IgD-negative memory B cell (primary cell): ENCODE measurements at regions not wholly inside any gene's neighbourhood (a gene's known extent, or its start where the extent isn't known, plus 50 kb on each side); places are given as distances from the start of the nearest gene placed in this dataset.
"Not testable (repeated sequence)": the region's sequence is repeated elsewhere in the genome, so short reads cannot be mapped to it uniquely, and the experiment has no call there.

Experiments
- H3K27ac Mint-ChIP-seq, 3 donors: one replicate each; pipeline ENCODE4 v1.8.0; 2020 to 2022; ENCODE audit warnings: mild to moderate bottlenecking in 3 of 3, mixed read lengths in 3 of 3, moderate library complexity in 1 of 3
- H3K27me3 Mint-ChIP-seq: one replicate; pipeline ENCODE4 v1.8.0; 2021; ENCODE audit warnings: mixed read lengths
- H3K36me3 Mint-ChIP-seq: one replicate; pipeline ENCODE4 v1.8.0; 2020; ENCODE audit warnings: mild to moderate bottlenecking, mixed read lengths
- H3K4me1 Mint-ChIP-seq, 3 donors: one replicate each; pipeline ENCODE4 v1.8.0; 2020 to 2022; ENCODE audit warnings: mixed read lengths in 3 of 3, mild to moderate bottlenecking in 1 of 3
- H3K4me3 Mint-ChIP-seq, 4 donors: one replicate each; pipeline ENCODE4 v1.8.0; 2020 to 2022; ENCODE audit warnings: mild to moderate bottlenecking in 4 of 4, mixed read lengths in 4 of 4, moderate library complexity in 3 of 4
- H3K9me3 Mint-ChIP-seq, 3 donors: one replicate each; pipeline ENCODE4 v1.8.0; 2020 to 2021; ENCODE audit warnings: mixed read lengths in 3 of 3, mild to moderate bottlenecking in 1 of 3

DNA sequence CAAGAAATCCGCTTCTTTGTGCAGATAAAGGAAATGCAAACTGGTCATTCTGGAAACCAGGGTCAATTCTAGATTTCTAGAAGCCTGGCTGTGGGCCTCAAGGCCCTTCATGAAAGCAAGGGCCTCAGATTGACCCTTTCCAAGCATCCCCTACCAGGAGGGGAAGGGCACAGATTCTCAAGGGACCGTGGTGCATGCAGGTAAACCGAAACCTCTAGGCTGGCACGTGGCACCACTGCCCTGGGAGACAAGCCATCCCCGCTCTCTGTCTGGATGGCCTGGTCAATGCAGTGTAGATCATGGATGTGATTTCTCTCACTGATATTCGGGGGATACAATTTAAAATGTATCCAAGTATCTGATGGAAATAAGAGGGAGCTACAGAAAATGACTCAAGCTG, 69.4 kb downstream of the TOMM20 start:
- no peaks in the 10 kb centered on the region for H3K27me3 Mint-ChIP-seq
- H3K4me3 Mint-ChIP-seq = no peak overlapping the region
- H3K9me3 Mint-ChIP-seq = peaks cover 0 to 1% (median 0%) of the 10 kb centered on the region in 3 donors
- H3K36me3 Mint-ChIP-seq = peaks cover 1% of the 10 kb centered on the region
- H3K4me1 Mint-ChIP-seq = peaks cover 3 to 22% (median 10%) of the 10 kb centered on the region in 3 donors
- no peak overlapping the region for H3K27ac Mint-ChIP-seq

DNA sequence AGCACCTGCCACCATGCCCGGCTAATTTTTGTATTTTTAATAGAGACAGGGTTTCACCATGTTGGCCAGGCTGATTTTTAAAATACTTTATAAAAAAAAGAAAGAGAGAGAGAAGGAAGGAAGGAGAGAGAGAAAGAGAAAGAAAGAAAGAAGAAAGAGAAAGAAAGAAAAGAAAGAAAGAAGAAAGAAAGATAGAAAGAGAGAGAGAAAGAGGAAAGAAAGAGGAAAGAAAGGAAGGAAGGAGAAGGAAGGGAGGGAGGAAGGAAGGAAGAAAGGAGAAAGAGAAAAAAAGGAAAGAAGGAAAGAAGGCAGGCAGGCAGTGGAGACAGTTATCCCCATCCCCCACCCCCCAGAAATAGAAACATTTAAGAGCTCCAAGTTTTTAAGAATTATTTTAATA, 69.9 kb downstream of the TOMM20 start:
- H3K9me3 Mint-ChIP-seq = peaks cover 0 to 1% (median 0%) of the 10 kb centered on the region in 3 donors
- H3K4me3 Mint-ChIP-seq = no peak overlapping the region
- H3K27me3 Mint-ChIP-seq = no peaks in the 10 kb centered on the region
- H3K36me3 Mint-ChIP-seq = peaks cover 1% of the 10 kb centered on the region
- H3K4me1 Mint-ChIP-seq = peaks cover 3 to 22% (median 10%) of the 10 kb centered on the region in 3 donors
- H3K27ac Mint-ChIP-seq = no peak overlapping the region

DNA sequence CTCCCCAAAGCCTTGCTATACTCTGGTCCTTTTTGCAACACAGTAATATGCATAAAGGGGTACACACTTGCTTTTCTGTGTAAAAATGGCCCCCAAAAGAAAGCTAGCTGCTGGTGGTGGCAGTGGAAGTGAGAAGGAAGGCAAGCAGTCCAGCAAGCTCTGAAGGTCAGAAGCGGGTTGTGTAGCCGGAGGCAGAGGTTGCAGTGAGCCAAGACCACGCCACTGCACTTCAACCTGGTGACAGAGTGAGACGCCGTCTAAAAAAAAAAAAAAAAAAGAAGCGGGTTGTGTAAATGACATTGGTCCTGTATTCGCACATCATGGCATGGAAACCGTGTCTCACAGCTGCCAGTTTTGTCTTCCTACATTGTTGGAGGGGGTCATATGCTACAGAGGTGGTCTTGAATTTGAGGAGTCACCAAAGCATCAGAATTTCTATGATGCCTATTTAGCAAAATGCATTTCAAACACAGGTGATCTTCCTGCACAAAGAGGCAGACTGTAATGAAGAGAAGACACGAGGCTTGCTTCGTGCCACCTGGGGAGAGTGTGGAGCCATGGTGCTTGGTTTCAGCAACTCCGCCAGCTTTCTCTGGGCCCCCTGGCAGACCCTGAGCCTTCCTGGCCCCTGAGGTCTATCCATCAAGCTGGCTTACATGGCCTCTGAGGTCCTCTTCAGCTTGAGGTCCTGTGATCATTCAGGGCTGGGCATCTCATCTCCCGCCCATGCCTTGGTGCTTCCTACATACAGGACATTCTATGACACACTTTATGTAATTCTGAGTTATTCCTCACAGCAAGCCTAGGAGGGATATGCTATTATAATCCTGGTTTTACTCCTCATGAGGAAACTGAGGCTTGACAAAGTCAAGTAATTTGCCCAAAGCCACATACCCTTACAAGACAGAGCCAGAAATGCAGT, 71.0 kb downstream of the TOMM20 start:
- H3K4me1 Mint-ChIP-seq = peaks cover 0 to 16% (median 10%) of the 10 kb centered on the region in 3 donors
- H3K36me3 Mint-ChIP-seq = peaks cover 1% of the 10 kb centered on the region
- peak overlapping the region in 1 of 3 donors; percentile 41 for H3K27ac Mint-ChIP-seq
- no peaks in the 10 kb centered on the region for H3K27me3 Mint-ChIP-seq
- H3K9me3 Mint-ChIP-seq = no peaks in the 10 kb centered on the region
- no peak overlapping the region for H3K4me3 Mint-ChIP-seq

DNA sequence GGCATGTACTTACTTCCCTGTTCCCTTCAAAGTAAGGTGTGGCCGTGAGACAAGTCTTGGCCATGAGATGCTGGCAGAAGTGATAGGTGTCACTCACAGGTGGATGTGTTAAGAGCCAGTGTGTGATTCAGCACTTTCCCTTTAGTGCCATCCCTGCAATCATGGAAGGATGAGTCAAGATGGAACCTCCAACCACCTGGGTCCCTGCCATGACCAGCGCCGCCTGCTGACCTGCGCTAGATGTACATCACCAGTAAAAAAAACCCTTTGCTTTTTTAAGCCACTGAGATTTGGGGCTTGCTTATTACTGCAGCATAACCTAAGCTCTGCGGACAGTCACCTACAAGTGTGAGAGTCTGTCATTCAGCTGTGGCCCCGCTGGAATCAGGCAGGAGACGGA, 71.7 kb downstream of the TOMM20 start:
- no peak overlapping the region for H3K27ac Mint-ChIP-seq
- peaks cover 2 to 18% (median 10%) of the 10 kb centered on the region in 3 donors for H3K4me1 Mint-ChIP-seq
- no peak overlapping the region for H3K4me3 Mint-ChIP-seq
- H3K9me3 Mint-ChIP-seq = no peaks in the 10 kb centered on the region
- no peaks in the 10 kb centered on the region for H3K27me3 Mint-ChIP-seq
- H3K36me3 Mint-ChIP-seq = peaks cover 1% of the 10 kb centered on the region

DNA sequence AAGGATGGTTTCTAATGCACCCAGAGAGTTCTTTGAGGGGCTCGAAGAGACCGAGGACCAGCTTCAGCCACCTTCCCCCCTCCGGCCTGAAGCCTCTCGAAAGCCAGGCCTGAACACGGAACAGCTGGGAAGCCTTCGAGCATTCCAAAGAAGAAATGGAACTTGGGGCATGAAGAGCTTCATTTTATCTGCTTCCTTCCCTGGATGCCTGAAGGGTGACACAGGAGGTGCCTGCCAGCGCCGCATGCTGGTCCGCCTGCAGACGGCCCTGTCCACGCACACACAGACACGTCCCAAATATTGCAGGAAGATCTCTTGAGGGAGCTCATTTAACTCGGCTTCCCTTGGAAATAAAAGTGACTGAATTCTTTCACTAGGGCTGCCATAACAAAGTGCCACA, 73.7 kb downstream of the TOMM20 start:
- Mint-ChIP-seq H3K27me3 (no peaks in the 10 kb centered on the region), H3K4me3 (no peak overlapping the region), H3K27ac (no peak overlapping the region), H3K9me3 (no peaks in the 10 kb centered on the region), H3K36me3 (peaks cover 1% of the 10 kb centered on the region), H3K4me1 (peaks cover 0 to 6% (median 5%) of the 10 kb centered on the region in 3 donors)

DNA sequence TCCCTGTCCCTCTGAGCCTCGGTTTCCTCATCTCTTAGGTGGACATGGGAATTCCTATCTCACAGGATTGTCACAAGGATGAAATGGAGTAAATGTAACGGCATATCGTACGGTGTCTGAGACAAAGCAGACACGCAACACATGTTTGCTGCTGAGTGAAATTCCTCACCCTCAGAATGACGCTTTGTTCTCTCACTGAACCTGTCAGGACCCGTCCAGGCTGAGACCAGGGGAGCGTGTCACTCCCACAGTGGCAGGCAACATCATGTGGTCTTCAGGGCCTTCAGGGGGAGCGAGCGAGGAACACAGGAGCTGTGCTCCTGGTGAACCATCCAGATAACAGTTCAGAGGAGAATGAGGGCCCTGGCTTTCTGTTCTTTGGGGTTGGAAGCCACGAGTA, 74.2 kb downstream of the TOMM20 start:
- peak overlapping the region in 1 of 3 donors; percentile 52 for H3K27ac Mint-ChIP-seq
- peaks cover 1% of the 10 kb centered on the region for H3K36me3 Mint-ChIP-seq
- no peaks in the 10 kb centered on the region for H3K27me3 Mint-ChIP-seq
- H3K4me3 Mint-ChIP-seq = no peak overlapping the region
- no peaks in the 10 kb centered on the region for H3K9me3 Mint-ChIP-seq
- H3K4me1 Mint-ChIP-seq = peaks cover 0 to 8% (median 7%) of the 10 kb centered on the region in 3 donors

DNA sequence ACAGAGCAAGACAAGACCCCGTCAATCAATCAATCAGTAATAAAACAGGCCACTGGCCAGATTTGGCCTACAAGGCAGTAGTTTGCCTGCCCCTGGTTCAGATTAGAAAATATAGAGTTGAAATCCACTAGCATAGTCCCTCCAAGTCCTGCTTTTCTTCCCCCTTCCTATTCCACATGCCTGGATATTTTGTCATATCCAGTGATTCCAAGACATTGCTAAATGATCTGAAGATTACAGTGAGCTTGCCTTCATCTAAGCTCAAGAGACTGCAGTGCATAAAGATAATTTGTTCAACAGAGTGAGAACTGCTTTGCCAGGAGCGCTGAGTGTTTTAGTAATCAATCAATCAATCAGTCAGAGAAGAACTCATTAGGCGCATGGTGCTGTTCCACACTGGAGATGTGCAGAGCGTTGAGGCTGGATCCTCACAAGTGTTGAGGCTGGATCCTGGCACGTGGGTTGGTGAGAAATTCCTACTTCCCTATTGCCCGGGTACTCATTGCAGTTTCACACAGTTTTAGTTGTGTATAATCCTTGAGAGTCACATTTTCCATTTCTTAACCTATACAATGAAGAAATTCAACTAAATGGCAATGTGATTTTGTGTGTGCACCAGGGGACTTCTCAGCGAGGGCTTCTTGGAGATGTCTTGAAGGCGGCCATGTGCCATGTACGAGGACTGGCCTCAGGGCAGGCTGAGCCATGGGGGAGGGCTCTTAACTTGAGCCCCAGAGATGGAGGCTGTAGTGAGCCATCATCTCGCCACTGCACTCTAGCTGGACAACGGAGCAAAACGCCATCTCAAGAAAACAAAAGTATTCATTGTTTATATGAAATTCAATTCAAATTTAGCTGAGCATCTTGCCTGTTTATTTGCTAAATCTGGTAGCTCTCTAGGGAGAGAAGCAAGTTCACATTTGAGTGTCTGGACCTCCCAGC, 76.3 kb downstream of the TOMM20 start:
- H3K4me3 Mint-ChIP-seq = no peak overlapping the region
- peaks cover 1% of the 10 kb centered on the region for H3K36me3 Mint-ChIP-seq
- H3K27ac Mint-ChIP-seq = no peak overlapping the region
- peaks cover 9 to 18% (median 16%) of the 10 kb centered on the region in 3 donors for H3K4me1 Mint-ChIP-seq
- no peaks in the 10 kb centered on the region for H3K27me3 Mint-ChIP-seq
- H3K9me3 Mint-ChIP-seq = no peaks in the 10 kb centered on the region

DNA sequence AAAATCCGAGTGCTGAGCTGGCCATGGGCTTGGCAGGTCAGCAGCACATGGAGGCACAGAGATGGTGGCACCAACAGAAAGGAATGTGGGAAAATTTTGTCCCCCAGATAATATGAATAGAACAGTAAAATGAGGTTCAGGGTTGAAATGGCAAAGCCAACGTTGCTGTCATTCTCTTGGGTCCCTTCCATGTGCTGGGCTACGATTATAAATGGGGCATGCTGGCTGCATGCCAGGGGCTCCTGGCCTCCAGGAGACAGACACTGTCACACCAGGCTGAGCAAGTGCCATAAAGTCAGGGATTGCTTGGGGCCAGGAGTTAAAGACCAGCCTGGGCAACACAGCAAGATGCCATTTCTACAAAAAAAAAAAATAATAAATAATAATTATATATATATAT, 77.1 kb downstream of the TOMM20 start:
- Mint-ChIP-seq H3K36me3 (no peaks in the 10 kb centered on the region), H3K9me3 (no peaks in the 10 kb centered on the region), H3K4me3 (no peak overlapping the region), H3K27me3 (no peaks in the 10 kb centered on the region), H3K4me1 (peaks cover 9 to 20% (median 18%) of the 10 kb centered on the region in 3 donors), H3K27ac (no peak overlapping the region)

DNA sequence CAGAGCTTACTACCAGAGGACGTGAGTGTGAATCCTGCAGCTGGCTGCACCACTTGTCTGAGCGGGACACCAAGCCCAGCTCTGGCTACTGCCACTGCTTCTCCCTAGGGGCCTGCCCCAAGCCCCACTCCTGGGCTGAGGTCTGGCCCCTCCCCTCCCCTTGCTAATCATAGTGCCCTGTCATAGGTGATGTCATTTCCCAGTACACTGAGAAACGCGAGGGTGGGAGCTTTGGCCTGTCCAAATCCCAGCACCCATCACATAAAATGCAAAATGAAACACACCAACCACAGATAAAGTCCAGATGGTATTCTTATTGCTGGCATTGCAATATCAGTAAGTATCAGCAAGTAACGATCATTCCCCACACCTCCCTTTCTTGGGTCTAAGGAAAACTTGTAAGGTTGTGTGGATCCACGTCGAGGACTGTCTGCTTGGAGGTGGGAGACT, 77.7 kb downstream of the TOMM20 start:
- Mint-ChIP-seq H3K36me3 (no peaks in the 10 kb centered on the region), H3K27ac (no peak overlapping the region), H3K9me3 (no peaks in the 10 kb centered on the region), H3K4me1 (peaks cover 9 to 21% (median 20%) of the 10 kb centered on the region in 3 donors), H3K4me3 (peak overlapping the region in 1 of 4 donors; percentile 27), H3K27me3 (no peaks in the 10 kb centered on the region)

DNA sequence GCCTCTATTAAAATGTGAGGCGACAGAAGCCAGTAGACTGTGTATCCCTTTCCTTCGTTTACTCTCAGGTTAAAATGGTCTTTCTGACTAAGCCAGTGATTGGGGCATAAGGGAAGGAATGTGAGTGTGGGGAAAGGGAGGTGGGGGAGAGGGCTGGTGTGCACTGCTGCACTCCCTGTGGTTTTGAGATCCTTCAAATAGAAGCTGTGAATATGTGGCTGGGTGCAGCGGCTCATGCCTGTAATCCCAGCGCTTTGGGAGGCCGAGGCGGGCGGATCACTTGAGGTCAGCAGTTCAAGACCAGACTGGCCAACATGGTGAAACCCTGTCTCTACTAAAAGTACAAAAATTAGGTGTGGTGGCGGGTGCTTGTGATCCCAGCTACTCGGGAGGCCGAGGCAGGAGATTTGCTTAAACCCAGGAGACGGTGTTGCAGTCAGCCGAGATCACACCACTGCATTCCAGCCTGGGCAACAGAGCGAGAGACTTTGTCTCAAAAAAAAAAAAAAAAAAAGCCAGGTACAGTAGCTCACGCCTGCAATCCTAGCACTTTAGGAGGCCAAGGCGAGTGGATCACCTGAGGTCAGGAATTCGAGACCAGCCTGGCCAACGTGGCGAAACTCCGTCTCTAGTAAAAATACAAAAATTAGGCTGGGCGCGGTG, 78.8 kb downstream of the TOMM20 start:
- not testable (repeated sequence) for H3K36me3 Mint-ChIP-seq, H3K27me3 Mint-ChIP-seq, H3K9me3 Mint-ChIP-seq, H3K27ac Mint-ChIP-seq
- Mint-ChIP-seq H3K4me1 (peaks cover 9 to 21% (median 20%) of the 10 kb centered on the region in 3 donors), H3K4me3 (peak overlapping the region in 2 of 4 donors; percentile 10 to 41)

DNA sequence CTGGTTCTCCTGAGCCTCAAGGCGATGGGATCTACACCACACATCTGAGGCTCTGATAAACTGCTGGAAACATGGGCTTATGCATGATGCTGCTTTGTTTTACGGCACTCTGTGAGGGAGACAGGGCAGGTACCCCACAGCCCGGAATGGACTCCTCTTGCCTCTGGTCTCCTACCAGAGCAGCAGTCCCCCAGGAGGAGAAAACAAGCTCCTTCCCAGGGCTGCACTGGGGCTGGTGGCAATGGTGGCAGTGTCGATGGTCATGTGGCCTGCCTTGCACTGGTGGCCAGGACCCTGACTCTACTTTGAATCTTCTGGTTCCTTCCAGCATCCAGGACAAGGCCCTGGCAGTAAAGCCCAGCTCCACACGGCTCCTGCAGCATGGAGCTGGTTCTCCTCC, 79.4 kb downstream of the TOMM20 start:
- Mint-ChIP-seq H3K27ac (no peak overlapping the region), H3K9me3 (no peaks in the 10 kb centered on the region), H3K36me3 (no peaks in the 10 kb centered on the region), H3K27me3 (no peaks in the 10 kb centered on the region), H3K4me1 (peaks cover 9 to 21% (median 20%) of the 10 kb centered on the region in 3 donors), H3K4me3 (peak overlapping the region in 2 of 4 donors; percentile 10 to 27)

DNA sequence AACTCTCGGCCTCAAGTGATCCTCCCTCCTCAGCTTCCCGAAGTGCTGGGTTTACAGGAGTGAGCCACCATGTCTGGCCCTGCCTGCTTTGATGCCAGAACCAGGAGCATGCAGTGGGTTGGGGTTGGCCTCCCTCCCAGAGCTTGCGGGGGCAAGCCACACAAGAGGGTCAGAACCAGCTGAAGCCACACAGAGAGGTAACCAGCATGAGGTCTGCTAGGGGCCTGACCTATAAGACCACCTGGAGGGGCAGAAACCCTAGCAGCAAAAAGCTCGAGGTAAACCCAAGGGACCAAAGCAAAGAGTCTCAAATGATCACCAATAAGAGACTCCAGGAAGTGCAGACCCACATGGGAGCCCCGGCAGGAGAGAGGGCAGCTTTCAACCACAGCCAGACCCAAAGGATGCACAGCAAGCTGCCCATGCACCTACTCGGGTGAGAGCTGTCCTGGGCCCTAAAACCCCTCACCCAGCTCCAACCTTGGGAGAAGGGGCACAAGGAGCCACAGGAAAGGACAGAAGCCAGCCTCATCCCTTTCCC, 81.2 kb downstream of the TOMM20 start:
- H3K4me3 Mint-ChIP-seq = no peak overlapping the region
- no peaks in the 10 kb centered on the region for H3K27me3 Mint-ChIP-seq
- H3K4me1 Mint-ChIP-seq = peaks cover 9 to 21% (median 17%) of the 10 kb centered on the region in 3 donors
- H3K9me3 Mint-ChIP-seq = no peaks in the 10 kb centered on the region
- peaks cover 2% of the 10 kb centered on the region for H3K36me3 Mint-ChIP-seq
- peak overlapping the region in 1 of 3 donors; percentile 36 for H3K27ac Mint-ChIP-seq

DNA sequence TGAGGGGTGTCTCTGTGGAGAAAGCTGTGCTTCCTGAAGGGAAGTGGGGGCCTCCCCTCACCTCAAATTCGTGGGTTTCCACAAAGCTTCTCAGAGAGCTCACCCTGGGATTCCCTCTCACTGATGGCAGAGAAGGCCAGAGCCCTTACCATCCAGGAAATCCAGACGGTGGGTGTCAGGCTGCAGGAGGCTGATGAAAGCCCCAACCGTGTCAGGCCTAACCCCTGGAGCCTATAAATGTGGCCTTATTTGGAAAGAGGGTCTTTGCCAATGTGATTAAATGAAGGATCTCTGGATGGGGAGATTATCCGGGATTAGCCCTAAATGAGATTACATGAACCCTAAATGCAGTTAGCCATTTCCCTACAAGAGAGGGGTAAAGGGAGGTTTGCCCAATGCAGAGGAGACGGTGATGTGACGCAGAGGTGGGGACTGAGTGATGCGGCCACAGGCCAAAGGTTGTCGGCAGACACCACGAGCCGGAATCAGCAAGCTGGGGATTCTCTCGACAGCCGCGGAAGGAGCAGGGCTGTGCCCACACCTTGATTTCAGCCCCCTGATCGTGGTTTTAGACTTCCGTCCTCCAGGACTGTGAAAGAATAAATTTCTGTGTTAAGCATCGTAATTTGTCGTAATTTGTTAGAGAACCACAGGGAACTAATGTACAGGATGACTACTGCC, 82.6 kb downstream of the TOMM20 start:
- Mint-ChIP-seq H3K4me3 (peak overlapping the region in 1 of 4 donors; percentile 33), H3K27me3 (no peaks in the 10 kb centered on the region), H3K27ac (peak overlapping the region in 1 of 3 donors; percentile 86), H3K4me1 (peaks cover 9 to 18% (median 18%) of the 10 kb centered on the region in 3 donors), H3K9me3 (no peaks in the 10 kb centered on the region), H3K36me3 (peaks cover 2% of the 10 kb centered on the region)
